ENCODE measurements at regions not wholly inside any gene's neighbourhood (a gene's known extent, or its start where the extent isn't known, plus 50 kb on each side); places are given as distances from the start of the nearest gene placed in this dataset.

GRCh38 chr20:24773168-24773567 lies 175.9 kb upstream of the CST7 start:
- H3K27ac ChIP-seq: no peak overlapping the region
- no peak for DNase-seq (ENCODE audit: low read depth, low spot score)

GRCh38 chr20:24773751-24774201 lies 175.3 kb upstream of the CST7 start:
- peak; percentile 81 for DNase-seq (ENCODE audit: low read depth, low spot score)
- H3K27ac ChIP-seq: no peak overlapping the region

- no peak for DNase-seq (ENCODE audit: low read depth, low spot score)
- H3K27ac ChIP-seq: no peak overlapping the region
Observed at GRCh38 chr20:24775966-24776365, 173.1 kb upstream of the CST7 start.

- H3K27ac ChIP-seq: no peak overlapping the region
- DNase-seq (ENCODE audit: low read depth, low spot score): no peak
Observed at GRCh38 chr20:24776755-24777271, 172.3 kb upstream of the CST7 start.

- no peak overlapping the region for H3K27ac ChIP-seq
- no peak for DNase-seq (ENCODE audit: low read depth, low spot score)
Observed at GRCh38 chr20:24777746-24778145, 171.3 kb upstream of the CST7 start.

- H3K27ac ChIP-seq: no peak overlapping the region
- no peak for DNase-seq (ENCODE audit: low read depth, low spot score)
Observed at GRCh38 chr20:24778585-24779031, 170.5 kb upstream of the CST7 start.

GRCh38 chr20:24779131-24779530 lies 169.9 kb upstream of the CST7 start:
- H3K27ac ChIP-seq: no peak overlapping the region
- no peak for DNase-seq (ENCODE audit: low read depth, low spot score)

- H3K27ac ChIP-seq: no peak overlapping the region
- no peak for DNase-seq (ENCODE audit: low read depth, low spot score)
Observed at GRCh38 chr20:24779946-24780345, 169.1 kb upstream of the CST7 start.

GRCh38 chr20:24780674-24781417 lies 168.2 kb upstream of the CST7 start:
- DNase-seq (ENCODE audit: low read depth, low spot score): no peak
- H3K27ac ChIP-seq: no peak overlapping the region

GRCh38 chr20:24781418-24781980 lies 167.6 kb upstream of the CST7 start:
- no peak for DNase-seq (ENCODE audit: low read depth, low spot score)
- H3K27ac ChIP-seq: no peak overlapping the region

- DNase-seq (ENCODE audit: low read depth, low spot score): no peak
- H3K27ac ChIP-seq: no peak overlapping the region
Observed at GRCh38 chr20:24782301-24782700, 166.8 kb upstream of the CST7 start.

- no peak for DNase-seq (ENCODE audit: low read depth, low spot score)
- no peak overlapping the region for H3K27ac ChIP-seq
Observed at GRCh38 chr20:24782801-24783630, 166.1 kb upstream of the CST7 start.

- H3K27ac ChIP-seq: no peak overlapping the region
- no peak for DNase-seq (ENCODE audit: low read depth, low spot score)
Observed at GRCh38 chr20:24783631-24784492, 165.2 kb upstream of the CST7 start.

- no peak overlapping the region for H3K27ac ChIP-seq
- DNase-seq (ENCODE audit: low read depth, low spot score): no peak
Observed at GRCh38 chr20:24784607-24785006, 164.5 kb upstream of the CST7 start.

GRCh38 chr20:24785141-24786110 lies 163.6 kb upstream of the CST7 start:
- H3K27ac ChIP-seq: no peak overlapping the region
- no peak for DNase-seq (ENCODE audit: low read depth, low spot score)

GRCh38 chr20:24786111-24786495 lies 163.0 kb upstream of the CST7 start:
- DNase-seq (ENCODE audit: low read depth, low spot score): no peak
- H3K27ac ChIP-seq: no peak overlapping the region

- no peak for DNase-seq (ENCODE audit: low read depth, low spot score)
- H3K27ac ChIP-seq: no peak overlapping the region
Observed at GRCh38 chr20:24786646-24787045, 162.4 kb upstream of the CST7 start.

GRCh38 chr20:24787071-24787470 lies 162.0 kb upstream of the CST7 start:
- H3K27ac ChIP-seq: no peak overlapping the region
- no peak for DNase-seq (ENCODE audit: low read depth, low spot score)

- no peak overlapping the region for H3K27ac ChIP-seq
- no peak for DNase-seq (ENCODE audit: low read depth, low spot score)
Observed at GRCh38 chr20:24787621-24788020, 161.4 kb upstream of the CST7 start.

All from epithelial cell of prostate (primary cell).